C4-2B (cell line): ENCODE measurements at regions not wholly inside any gene's neighbourhood (a gene's known extent, or its start where the extent isn't known, plus 50 kb on each side); places are given as distances from the start of the nearest gene placed in this dataset.

ENCODE experiments used
- CTCF ChIP-seq: fragments of 450-650 bp; conservative IDR thresholded peaks from 2 replicates; pipeline ENCODE4 v1.5.1; 2017; ENCODE audit warnings: mild to moderate bottlenecking
- ZFX ChIP-seq: fragments of 450-650 bp; IDR thresholded peaks from 2 replicates; pipeline ENCODE4 v1.6.1; 2017

- TF ChIP-seq CTCF (no peak), ZFX (no peak)
Measured at GRCh38 chrX:140022482-140022881, 57.2 kb upstream of the CXorf66 start.
